ENCODE measurements at regions not wholly inside any gene's neighbourhood (a gene's known extent, or its start where the extent isn't known, plus 50 kb on each side); places are given as distances from the start of the nearest gene placed in this dataset.

DNA sequence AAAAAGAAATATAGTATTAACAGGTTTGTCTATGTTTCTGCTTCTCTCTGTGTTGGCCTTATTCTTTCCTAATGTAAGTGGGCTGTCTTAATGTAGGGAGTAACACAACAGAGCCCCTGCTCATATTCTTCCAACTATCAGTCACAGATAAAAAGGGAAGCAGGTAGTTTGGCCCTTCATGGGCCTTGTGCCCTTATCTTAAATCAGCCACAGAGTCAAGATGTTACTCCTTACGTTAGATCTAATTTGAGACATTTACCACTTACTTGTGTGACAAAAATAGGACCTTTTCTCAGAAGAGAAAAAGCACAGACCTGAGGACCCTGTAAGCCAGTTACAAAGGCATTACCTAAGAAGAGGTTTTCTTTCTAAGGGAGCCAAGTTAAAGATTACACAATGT, 589.0 kb downstream of the GRXCR1 start:
- H3K36me3 Mint-ChIP-seq (ENCODE audit: low read depth): no peaks in the 10 kb centered on the region
- WGBS, 2 experiments (ENCODE audit: insufficient coverage in 1 of 2, insufficient read length in 1 of 2): 97 to 100% methylated on average over 1 of the region's 1 CpG

DNA sequence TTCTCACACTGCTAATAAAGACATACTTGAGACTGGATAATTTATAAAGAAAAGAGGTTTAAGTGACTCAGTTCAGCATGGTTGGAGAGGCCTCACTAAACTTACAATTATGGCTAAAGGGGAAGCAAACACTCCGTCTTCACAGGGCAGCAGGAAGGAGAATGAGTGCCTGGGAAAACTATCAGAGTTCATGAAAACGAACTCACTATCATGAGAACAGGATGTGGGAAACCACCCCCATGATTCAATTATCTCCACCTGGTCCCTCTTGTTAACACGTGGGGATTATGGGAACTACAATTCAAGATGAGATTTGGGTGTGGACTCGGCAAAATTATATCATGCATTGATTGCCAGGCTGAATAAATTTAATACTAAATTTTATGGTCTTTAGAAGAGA, 592.7 kb downstream of the GRXCR1 start:
- Histone ChIP-seq H3K9me3 (ENCODE audit: control insufficient read depth, low read length) (peaks cover 5% of the 10 kb centered on the region), H3K27ac (ENCODE audit: low read depth, low read length) (no peak overlapping the region), H3K36me3 (ENCODE audit: control insufficient read depth, insufficient read depth, low read length) (no peaks in the 10 kb centered on the region), H3K4me3 (ENCODE audit: low read length) (no peak overlapping the region), H3K9ac (ENCODE audit: extremely low read depth, low read length, poor library complexity, severe bottlenecking) (no peak overlapping the region), H3K4me1 (ENCODE audit: control insufficient read depth, insufficient read depth, low read length) (no peaks in the 10 kb centered on the region), H3K27me3 (ENCODE audit: control insufficient read depth, insufficient read depth, low read length, poor library complexity, severe bottlenecking) (no peaks in the 10 kb centered on the region)
- 69 to 88% methylated on average over 2 to 4 of the region's 4 CpGs for WGBS, 2 experiments (ENCODE audit: insufficient coverage in 1 of 2, insufficient read length in 1 of 2)
- Mint-ChIP-seq H3K4me3 (no peak overlapping the region), H3K36me3 (ENCODE audit: low read depth) (no peaks in the 10 kb centered on the region), H3K27me3 (ENCODE audit: insufficient read depth) (no peaks in the 10 kb centered on the region), H3K27ac (no peak overlapping the region), H3K4me1 (no peaks in the 10 kb centered on the region), H3K9me3 (peaks cover 14% of the 10 kb centered on the region)
- DNase-seq: no peak
- TF ChIP-seq, protein P1, sequence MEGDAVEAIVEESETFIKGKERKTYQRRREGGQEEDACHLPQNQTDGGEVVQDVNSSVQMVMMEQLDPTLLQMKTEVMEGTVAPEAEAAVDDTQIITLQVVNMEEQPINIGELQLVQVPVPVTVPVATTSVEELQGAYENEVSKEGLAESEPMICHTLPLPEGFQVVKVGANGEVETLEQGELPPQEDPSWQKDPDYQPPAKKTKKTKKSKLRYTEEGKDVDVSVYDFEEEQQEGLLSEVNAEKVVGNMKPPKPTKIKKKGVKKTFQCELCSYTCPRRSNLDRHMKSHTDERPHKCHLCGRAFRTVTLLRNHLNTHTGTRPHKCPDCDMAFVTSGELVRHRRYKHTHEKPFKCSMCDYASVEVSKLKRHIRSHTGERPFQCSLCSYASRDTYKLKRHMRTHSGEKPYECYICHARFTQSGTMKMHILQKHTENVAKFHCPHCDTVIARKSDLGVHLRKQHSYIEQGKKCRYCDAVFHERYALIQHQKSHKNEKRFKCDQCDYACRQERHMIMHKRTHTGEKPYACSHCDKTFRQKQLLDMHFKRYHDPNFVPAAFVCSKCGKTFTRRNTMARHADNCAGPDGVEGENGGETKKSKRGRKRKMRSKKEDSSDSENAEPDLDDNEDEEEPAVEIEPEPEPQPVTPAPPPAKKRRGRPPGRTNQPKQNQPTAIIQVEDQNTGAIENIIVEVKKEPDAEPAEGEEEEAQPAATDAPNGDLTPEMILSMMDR (conservative IDR thresholded peaks at IDR 0.05): no peak

More for the DNA sequence above, 589.0 kb downstream of the GRXCR1 start:
- Mint-ChIP-seq H3K27me3 (ENCODE audit: insufficient read depth) (no peaks in the 10 kb centered on the region), H3K4me3 (no peak overlapping the region), H3K27ac (no peak overlapping the region), H3K9me3 (peaks cover 16% of the 10 kb centered on the region), H3K4me1 (no peaks in the 10 kb centered on the region)
- H3K36me3 ChIP-seq (ENCODE audit: control insufficient read depth, insufficient read depth, low read length): no peaks in the 10 kb centered on the region
- no peak overlapping the region for H3K4me3 ChIP-seq (ENCODE audit: low read length)
- H3K27ac ChIP-seq (ENCODE audit: low read depth, low read length): no peak overlapping the region
- DNase-seq: no peak
- TF ChIP-seq, protein P1 (conservative IDR thresholded peaks at IDR 0.05): no peak
- no peaks in the 10 kb centered on the region for H3K27me3 ChIP-seq (ENCODE audit: control insufficient read depth, insufficient read depth, low read length, poor library complexity, severe bottlenecking)
- H3K4me1 ChIP-seq (ENCODE audit: control insufficient read depth, insufficient read depth, low read length): no peaks in the 10 kb centered on the region
- no peak overlapping the region for H3K9ac ChIP-seq (ENCODE audit: extremely low read depth, low read length, poor library complexity, severe bottlenecking)
- peaks cover 10% of the 10 kb centered on the region for H3K9me3 ChIP-seq (ENCODE audit: control insufficient read depth, low read length)

DNA sequence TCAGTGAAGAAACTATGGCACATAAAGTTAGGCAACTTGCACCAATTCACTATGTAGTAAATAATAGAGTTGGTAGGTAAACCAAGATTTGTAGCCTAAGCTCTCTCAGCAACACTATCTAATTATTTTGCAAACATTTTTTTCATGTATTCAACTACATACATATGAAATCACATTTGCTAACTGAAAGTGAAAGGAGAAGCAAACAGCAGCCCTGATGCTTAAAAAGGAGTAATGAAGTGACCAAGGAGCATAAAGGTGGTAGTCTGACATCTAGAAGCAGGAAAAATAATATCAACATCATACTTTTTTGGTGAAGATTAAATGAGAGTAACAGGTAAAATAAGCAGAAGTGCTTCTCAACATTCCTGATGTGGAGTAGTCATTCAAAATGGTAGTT, 603.7 kb downstream of the GRXCR1 start:
- no peaks in the 10 kb centered on the region for H3K9me3 ChIP-seq (ENCODE audit: control insufficient read depth, low read length)
- DNase-seq: no peak
- Mint-ChIP-seq H3K4me1 (no peaks in the 10 kb centered on the region), H3K36me3 (ENCODE audit: low read depth) (no peaks in the 10 kb centered on the region), H3K27ac (no peak overlapping the region), H3K9me3 (no peaks in the 10 kb centered on the region), H3K27me3 (ENCODE audit: insufficient read depth) (no peaks in the 10 kb centered on the region), H3K4me3 (no peak overlapping the region)
- H3K4me3 ChIP-seq (ENCODE audit: low read length): no peak overlapping the region
- H3K27me3 ChIP-seq (ENCODE audit: control insufficient read depth, insufficient read depth, low read length, poor library complexity, severe bottlenecking): no peaks in the 10 kb centered on the region
- no peak overlapping the region for H3K27ac ChIP-seq (ENCODE audit: low read depth, low read length)
- no peaks in the 10 kb centered on the region for H3K4me1 ChIP-seq (ENCODE audit: control insufficient read depth, insufficient read depth, low read length)
- H3K9ac ChIP-seq (ENCODE audit: extremely low read depth, low read length, poor library complexity, severe bottlenecking): no peak overlapping the region
- TF ChIP-seq, protein P1 (conservative IDR thresholded peaks at IDR 0.05): no peak
- no peaks in the 10 kb centered on the region for H3K36me3 ChIP-seq (ENCODE audit: control insufficient read depth, insufficient read depth, low read length)

Data from endodermal cell (in vitro differentiated cells).